HPDE6-E6E7 (cell line): ENCODE measurements at regions not wholly inside any gene's neighbourhood (a gene's known extent, or its start where the extent isn't known, plus 50 kb on each side); places are given as distances from the start of the nearest gene placed in this dataset.
"Not testable (repeated sequence)": the region's sequence is repeated elsewhere in the genome, so short reads cannot be mapped to it uniquely, and the experiment has no call there.

Source experiments
- DNase-seq: peaks from one replicate; pipeline ENCODE4 v3.0.0; 2011; ENCODE audit warnings: missing footprints; ENCODE audit errors: extremely low spot score

DNA sequence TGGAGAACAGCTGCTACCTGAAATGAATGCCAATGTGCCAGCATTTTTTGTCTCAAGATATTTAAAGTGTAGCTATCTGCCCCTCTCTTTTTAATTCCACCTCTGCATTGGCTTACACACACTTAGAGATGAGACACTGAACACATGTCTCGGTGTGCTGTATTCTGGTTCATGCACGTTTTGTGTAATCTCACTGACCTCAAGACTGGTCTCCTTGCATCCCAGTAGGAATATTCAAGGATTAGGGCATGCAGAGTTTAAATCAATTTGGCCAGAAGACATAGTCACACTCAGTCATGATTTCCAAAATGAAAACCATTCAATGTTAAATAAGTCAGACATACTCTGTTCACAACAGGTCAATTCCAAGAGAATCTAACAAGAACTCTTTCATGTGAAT lies 561.8 kb upstream of the TUSC1 start:
- DNase-seq, result no peak

GRCh38 chr9:26237256-26237655 lies 559.0 kb upstream of the TUSC1 start:
- no peak for DNase-seq

DNA sequence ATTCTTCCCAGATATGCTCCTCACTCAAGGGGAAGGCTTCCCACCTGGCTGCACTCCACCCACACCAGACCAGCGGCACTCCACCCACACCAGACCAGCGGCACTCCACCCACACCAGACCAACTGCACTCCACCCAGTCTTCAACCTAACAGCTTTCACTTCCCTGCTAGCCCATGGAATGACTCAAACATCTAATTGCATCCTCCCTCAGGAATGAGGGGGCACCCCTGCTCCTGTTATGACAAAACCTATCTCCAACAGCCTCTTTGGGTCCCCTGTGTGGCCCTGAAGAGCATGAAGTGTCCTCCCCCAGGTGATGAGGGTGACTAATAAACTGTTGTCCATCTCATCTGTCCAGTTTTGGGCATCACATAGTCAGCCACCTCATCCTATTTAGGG lies 556.6 kb upstream of the TUSC1 start:
- DNase-seq, result no peak

DNA sequence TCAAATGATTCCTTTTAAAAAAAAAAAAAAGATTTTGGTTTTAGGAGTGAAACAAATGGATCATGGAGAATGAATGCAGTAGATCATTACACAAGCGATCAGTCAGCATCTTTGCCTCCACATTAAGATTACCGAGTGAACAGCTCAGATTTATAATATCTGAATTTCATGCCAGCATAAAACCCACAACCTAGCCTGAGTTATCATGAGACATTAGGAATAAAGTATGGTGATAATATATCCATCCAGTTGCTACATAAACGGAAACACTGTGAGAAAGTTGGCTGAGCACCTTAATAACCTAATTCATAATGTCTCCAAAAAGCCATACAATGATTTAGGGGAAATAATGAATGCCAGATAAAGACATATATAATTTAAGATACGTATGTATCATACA lies 553.1 kb upstream of the TUSC1 start:
- no peak for DNase-seq

DNA sequence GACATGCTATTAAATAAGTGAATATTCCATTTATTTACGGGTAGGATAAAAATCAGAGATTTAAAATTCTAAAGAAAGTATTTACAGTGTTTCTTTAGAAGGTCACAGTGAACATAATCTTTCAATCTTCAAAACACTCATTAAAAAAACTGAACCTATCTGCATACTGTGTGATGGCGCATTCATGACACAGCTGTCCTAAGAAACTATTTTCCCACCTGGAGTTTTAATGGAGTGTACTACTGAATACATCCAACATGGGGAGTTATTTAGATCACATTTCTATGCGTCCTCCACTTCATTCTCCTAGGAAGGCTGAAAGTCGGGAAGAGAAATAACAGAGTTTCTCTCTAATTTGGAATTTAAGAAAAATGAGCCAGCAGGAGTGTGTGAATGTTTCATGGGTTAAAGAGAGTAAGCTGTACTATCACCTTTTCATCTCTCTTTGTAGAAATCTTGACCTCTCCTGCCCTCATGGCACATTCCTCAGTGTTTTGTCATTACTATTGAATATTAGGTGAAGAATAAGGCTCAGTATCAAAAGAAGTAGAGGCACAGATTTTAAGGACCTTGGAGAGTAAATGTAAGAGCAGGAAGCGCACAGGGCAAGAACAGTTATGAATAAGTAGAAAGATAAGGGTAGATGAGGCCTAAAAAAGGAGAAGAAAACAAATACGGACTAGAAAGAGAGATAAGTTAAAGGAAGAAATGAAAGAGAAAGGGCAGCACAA lies 551.2 kb upstream of the TUSC1 start:
- no peak for DNase-seq

DNA sequence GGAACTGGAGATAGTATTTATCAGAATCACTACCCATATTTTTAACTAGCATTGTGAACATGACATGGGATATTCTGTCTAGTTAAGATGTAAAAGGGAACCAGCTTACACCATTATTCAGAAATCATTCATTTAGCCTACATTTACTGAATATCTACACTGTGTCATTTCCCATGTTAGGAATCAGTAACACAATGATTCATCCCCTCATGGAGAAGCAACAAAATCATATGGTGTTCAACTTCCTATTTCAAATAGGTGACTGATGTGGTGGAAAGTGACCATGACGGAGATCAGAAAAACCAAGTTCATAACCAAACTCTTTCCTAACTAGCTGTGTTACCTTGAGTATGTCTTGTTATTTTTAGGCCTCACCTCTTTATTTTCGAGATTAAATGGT lies 550.0 kb upstream of the TUSC1 start:
- no peak for DNase-seq

DNA sequence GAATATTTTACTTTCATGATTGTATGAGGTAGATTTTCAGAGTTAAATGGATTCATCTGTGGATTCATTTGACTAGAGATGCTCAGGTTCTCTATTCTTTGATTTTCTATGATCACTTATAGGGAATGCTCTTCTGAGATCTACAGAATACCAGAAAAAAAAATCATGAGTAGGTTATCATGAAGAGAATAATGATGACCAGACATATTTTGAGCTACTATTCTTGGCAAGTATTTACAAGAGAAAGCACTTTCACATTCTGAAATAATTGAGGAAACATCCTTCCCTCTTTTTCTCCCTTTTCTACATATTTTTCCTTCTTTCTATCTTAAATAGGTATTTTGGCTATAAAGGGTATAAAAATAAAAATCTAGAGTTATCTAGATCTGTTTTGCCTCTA lies 543.0 kb upstream of the TUSC1 start:
- no peak for DNase-seq

DNA sequence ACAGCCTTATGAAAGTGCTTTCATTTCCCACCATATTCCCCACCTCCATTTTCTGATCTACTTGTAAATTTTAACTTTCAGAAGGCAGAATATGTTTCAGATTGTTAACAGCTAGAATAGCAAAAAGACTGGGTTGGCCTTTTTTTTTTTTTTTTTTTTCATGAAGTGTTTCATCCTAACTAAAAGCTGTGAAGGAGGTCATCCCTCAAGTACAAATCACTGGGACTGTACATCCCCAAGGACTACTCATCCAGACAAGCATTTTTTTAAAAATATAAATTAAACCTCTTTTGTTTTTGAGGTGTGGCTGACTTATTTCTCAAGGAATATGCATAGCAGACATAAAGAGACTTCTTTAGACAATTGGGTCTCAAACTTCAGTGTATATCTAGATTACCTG lies 542.1 kb upstream of the TUSC1 start:
- DNase-seq, result no peak

- DNase-seq, result no peak
These were observed 541.7 kb upstream of the TUSC1 start for GRCh38 chr9:26219961-26220360.

GRCh38 chr9:26216702-26217101 lies 538.5 kb upstream of the TUSC1 start:
- no peak for DNase-seq

DNA sequence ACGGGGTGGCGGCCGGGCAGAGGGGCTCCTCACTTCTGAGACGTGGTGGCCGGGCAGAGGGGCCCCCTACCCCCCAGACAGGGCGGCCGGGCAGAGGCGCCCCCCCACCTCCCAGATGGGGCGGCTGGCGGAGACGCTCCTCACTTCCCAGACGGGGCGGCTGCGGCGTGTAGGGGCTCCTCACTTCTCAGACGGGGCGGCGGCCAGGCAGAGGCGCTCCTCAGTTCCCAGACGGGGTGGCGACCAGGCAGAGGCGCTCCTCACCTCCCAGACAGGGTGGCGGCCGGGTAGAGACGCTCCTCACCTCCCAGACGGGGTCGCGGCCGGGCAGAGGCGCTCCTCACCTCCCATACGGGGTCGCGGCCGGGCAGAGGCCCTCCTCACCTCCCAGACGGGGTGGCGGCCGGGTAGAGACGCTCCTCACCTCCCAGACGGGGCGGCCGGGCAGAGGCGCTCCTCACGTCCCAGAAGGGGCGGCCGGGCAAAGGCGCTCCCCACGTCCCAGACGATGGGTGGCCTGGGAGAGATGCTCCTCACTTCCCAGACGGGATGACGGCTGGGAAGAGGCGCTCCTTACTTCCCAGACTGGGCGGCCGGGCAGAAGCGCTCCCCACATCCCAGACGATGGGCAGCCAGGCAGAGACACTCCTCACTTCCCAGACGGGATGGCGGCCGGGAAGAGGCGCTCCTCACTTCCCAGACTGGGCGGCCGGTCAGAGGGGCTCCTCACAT lies 536.6 kb upstream of the TUSC1 start:
- not testable (repeated sequence) for DNase-seq

DNA sequence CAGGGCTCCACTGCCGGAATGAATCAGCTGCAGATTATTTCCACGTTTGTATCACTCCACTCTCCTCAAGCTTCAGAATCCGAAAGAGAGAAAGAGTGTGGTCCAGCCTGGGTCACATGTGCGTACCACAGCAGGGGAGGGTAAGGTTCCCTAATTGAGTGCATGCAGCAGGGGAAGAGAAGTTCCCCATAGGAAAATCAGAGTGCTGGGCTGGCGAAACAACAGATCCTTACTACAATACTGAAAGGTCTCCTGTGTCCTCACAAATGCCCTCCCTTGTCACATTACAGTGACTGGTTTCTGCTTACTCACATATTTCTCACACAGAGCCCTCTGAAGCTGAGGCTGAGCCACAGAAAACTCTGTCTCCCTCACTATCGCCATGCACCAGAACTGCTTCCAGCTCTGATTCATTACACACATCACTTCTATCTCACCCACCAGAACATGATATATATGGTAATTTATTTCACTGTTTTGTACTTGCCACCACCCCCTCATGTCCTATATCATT lies 532.2 kb upstream of the TUSC1 start:
- no peak for DNase-seq

DNA sequence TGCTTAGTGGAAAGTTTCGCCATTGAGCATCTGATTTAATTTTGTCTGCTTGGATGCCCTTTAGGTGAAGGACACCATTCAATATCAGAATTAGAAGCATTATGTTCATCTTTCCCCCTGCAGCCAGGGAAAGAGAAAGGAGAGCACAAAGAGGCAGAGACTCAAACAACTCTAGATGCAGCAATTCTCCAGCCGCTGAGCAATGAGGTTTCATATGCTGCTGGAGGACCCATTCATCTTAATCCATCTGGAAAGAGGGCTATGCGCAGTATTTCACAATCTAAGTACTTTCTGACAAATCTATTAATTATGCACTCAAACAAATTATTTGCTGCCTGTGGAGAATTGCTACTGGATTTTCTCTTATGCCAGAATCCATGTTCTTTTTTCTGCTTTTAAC lies 527.0 kb upstream of the TUSC1 start:
- no peak for DNase-seq

DNA sequence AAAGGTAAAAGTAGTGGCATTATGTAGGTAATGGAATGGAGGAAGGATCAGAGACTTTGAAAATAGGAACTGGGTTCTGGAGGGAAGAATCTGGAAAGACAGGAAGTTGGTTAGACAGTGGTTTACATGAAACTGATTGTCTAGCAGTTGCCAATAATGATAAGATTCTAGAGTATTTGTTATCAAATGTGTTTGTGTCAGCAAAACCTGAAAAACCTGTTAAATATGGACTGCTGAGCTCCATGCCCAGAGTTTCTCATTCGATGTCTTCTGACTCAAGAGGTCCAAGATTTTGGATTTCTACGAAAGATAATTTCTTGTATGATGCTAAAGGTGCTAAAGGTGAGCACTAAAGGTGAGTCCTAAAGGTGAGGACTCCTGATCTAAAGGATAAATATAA lies 515.0 kb upstream of the TUSC1 start:
- DNase-seq, result no peak

- DNase-seq, result no peak
These were observed 513.5 kb upstream of the TUSC1 start for GRCh38 chr9:26191711-26192110.

- DNase-seq, result no peak
These were observed 503.6 kb upstream of the TUSC1 start for GRCh38 chr9:26181836-26182235.

- DNase-seq, result no peak
These were observed 498.4 kb upstream of the TUSC1 start for GRCh38 chr9:26176628-26177027.

DNA sequence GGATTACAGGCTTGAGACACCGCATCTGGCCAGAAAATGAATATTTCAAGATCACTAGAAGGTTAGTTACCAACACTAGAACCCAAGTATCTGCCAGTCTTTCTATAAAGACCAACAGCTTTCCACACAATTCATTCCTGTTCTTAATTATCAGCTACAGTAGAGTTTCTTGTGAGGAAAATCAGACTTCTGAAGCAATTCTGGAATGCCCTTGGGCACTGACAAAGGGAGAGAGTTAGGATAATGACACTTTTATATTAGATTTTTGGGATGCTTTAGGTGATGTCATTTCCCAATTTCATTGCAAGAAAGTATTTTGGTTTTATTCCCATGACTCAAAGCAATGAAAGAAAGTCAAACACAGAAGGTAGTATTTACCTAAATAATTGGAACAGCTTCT lies 497.0 kb upstream of the TUSC1 start:
- no peak for DNase-seq

- no peak for DNase-seq
These were observed 494.1 kb upstream of the TUSC1 start for GRCh38 chr9:26172301-26172700.

GRCh38 chr9:26171691-26172090 lies 493.4 kb upstream of the TUSC1 start:
- DNase-seq, result no peak

- no peak for DNase-seq
These were observed 491.9 kb upstream of the TUSC1 start for GRCh38 chr9:26170190-26170589.

DNA sequence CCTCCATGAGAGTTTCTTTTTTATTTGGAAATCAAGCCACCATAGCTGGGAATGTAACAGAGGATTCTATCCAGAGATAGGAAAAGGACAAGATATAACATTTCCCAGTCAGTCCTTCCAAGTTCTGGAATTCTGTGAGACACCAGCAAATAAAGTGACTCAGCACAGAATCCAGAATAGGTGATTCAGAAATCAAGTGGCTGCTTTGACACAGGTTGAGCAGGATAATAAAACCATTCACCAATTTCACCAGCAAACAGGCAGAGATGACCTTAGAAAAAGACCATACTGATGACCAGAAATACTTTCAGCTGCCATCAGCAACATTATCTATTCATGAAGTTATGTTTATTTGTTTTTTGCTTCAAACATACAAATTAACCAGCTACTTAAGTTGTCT lies 491.5 kb upstream of the TUSC1 start:
- peak; percentile 3 for DNase-seq

GRCh38 chr9:26166537-26166936 lies 488.3 kb upstream of the TUSC1 start:
- no peak for DNase-seq
